H1 (cell line): ENCODE measurements at regions not wholly inside any gene's neighbourhood (a gene's known extent, or its start where the extent isn't known, plus 50 kb on each side); places are given as distances from the start of the nearest gene placed in this dataset.

Experiments
- CTCF ChIA-PET: fragments of 300-600 bp; sonication (Branson Sonifier 250); formaldehyde crosslinking; loops from one replicate; lab custom pipeline; 2021; ENCODE audit not compliant: partially characterized antibody; lab: Charles Lee
- POLR2A ChIA-PET: fragments of 300-600 bp; sonication (Branson Sonifier 250); formaldehyde crosslinking; loops from one replicate; lab custom pipeline; 2021; ENCODE audit warnings: inconsistent platforms; ENCODE audit not compliant: partially characterized antibody; lab: Charles Lee
- DNase-seq, 2 experiments: peaks; one replicate each; pipeline versions ENCODE4 v3.0.0 to v3.0.0-alpha.2; 2010 to 2022; ENCODE audit warnings: low spot score in 2 of 2, low read depth in 1 of 2, mixed read lengths in 1 of 2
- FAIRE-seq: peaks from 2 replicates; lab custom pipeline; 2011; peaks lifted over from hg19 to GRCh38; lab: Jason Lieb, UNC
- H2AFZ ChIP-seq: 2 replicates; pipeline ENCODE4 v1.8.1; 2012; ENCODE audit warnings: low read length, inconsistent platforms
- H2AK5ac ChIP-seq: 2 replicates; pipeline ENCODE4 v1.6.1; 2013; ENCODE audit warnings: low read depth, low read length
- H2BK120ac ChIP-seq: replicated peaks from 2 replicates; pipeline ENCODE3; 2013; ENCODE audit warnings: low read depth, low read length, inconsistent platforms
- H2BK12ac ChIP-seq: 2 replicates; pipeline ENCODE4 v1.6.1; 2013; ENCODE audit warnings: low read depth, low read length
- H2BK15ac ChIP-seq: 2 replicates; pipeline ENCODE4 v1.6.1; 2013; ENCODE audit warnings: low read length
- H2BK20ac ChIP-seq: 2 replicates; pipeline ENCODE4 v1.6.1; 2013; ENCODE audit warnings: low read length
- H2BK5ac ChIP-seq: 2 replicates; pipeline ENCODE4 v1.6.1; 2013; ENCODE audit warnings: low read depth, low read length
- H3K14ac ChIP-seq: 2 replicates; pipeline ENCODE4 v1.6.1; 2013; ENCODE audit warnings: inconsistent platforms; ENCODE audit not compliant: insufficient read length
- H3K18ac ChIP-seq: 2 replicates; pipeline ENCODE4 v1.6.1; 2013; ENCODE audit warnings: low read length; ENCODE audit errors: extremely low read depth
- H3K23ac ChIP-seq: 2 replicates; pipeline ENCODE4 v1.6.1; 2013; ENCODE audit warnings: inconsistent platforms; ENCODE audit not compliant: insufficient read length
- H3K23me2 ChIP-seq: 2 replicates; pipeline ENCODE4 v1.6.1; 2013; ENCODE audit warnings: low read depth, low read length
- H3K27ac ChIP-seq: 2 replicates; pipeline ENCODE4 v1.6.1; 2011; ENCODE audit warnings: low read depth, low read length, inconsistent platforms
- H3K27me3 ChIP-seq, 4 experiments: replicated peaks in 1 of 4; 1 replicate in 1 of 4; 2 replicates in 3 of 4; pipeline versions ENCODE4 v1.6.1 to v1.8.1; 2011 to 2013; ENCODE audit warnings: low read length in 3 of 4, mild to moderate bottlenecking in 3 of 4, inconsistent platforms in 2 of 4, mixed read lengths in 2 of 4, moderate library complexity in 1 of 4; ENCODE audit not compliant: control insufficient read depth in 3 of 4, insufficient read depth in 3 of 4; ENCODE audit errors: extremely low read depth in 1 of 4
- H3K36me3 ChIP-seq, 4 experiments: 2 replicates each; pipeline versions ENCODE4 v1.6.1 to v1.8.1; 2011 to 2013; ENCODE audit warnings: mild to moderate bottlenecking in 4 of 4, low read length in 3 of 4, moderate library complexity in 2 of 4, control low read depth in 1 of 4, inconsistent platforms in 1 of 4; ENCODE audit not compliant: insufficient read depth in 4 of 4, control insufficient read depth in 2 of 4
- H3K4ac ChIP-seq: replicated peaks from 2 replicates; pipeline ENCODE3; 2013; ENCODE audit warnings: low read length, low read depth, mixed read lengths, inconsistent platforms; ENCODE audit not compliant: insufficient read length
- H3K4me1 ChIP-seq, 4 experiments: replicated peaks in 1 of 4; 1 replicate in 1 of 4; 2 replicates in 3 of 4; pipeline versions ENCODE4 v1.6.1 to v1.8.1; 2011 to 2013; ENCODE audit warnings: low read length in 3 of 4, inconsistent platforms in 2 of 4, mixed read lengths in 1 of 4; ENCODE audit not compliant: insufficient read depth in 4 of 4, control insufficient read depth in 3 of 4
- H3K4me2 ChIP-seq, 2 experiments: 2 replicates each; pipeline versions ENCODE4 v1.6.1 to v1.8.1; 2011 to 2013; ENCODE audit warnings: low read depth in 2 of 2, low read length in 2 of 2, control low read depth in 1 of 2, inconsistent platforms in 1 of 2, mild to moderate bottlenecking in 1 of 2; ENCODE audit not compliant: insufficient read depth in 1 of 2
- H3K4me3 ChIP-seq, 4 experiments: fragments of 200-600, 300-600 bp in 1 of 4; sonication (generic), shearing (Covaris generic), sonication (Bioruptor Twin) in 1 of 4; 2 replicates each; pipeline versions ENCODE4 v1.5.1 to v1.8.1; 2011 to 2016; ENCODE audit warnings: low read length in 4 of 4, low read depth in 3 of 4, control low read depth in 2 of 4, inconsistent platforms in 2 of 4, mild to moderate bottlenecking in 2 of 4, mixed read lengths in 1 of 4, moderate library complexity in 1 of 4; ENCODE audit not compliant: insufficient read depth in 2 of 4; ENCODE audit errors: extremely low read depth in 1 of 4
- H3K56ac ChIP-seq: replicated peaks from 2 replicates; pipeline ENCODE3; 2013; ENCODE audit warnings: low read depth, mild to moderate bottlenecking, mixed read lengths, low read length, inconsistent platforms; ENCODE audit not compliant: insufficient read length
- H3K79me1 ChIP-seq: 2 replicates; pipeline ENCODE4 v1.6.1; 2013; ENCODE audit warnings: low read depth, low read length, control low read depth
- H3K79me2 ChIP-seq, 2 experiments: 2 replicates each; pipeline versions ENCODE4 v1.6.1 to v1.8.1; 2012 to 2013; ENCODE audit warnings: low read length in 2 of 2, mild to moderate bottlenecking in 2 of 2, inconsistent platforms in 1 of 2; ENCODE audit not compliant: insufficient read depth in 2 of 2, control insufficient read depth in 1 of 2
- H3K9ac ChIP-seq, 4 experiments: replicated peaks in 1 of 4; 1 replicate in 1 of 4; 2 replicates in 3 of 4; pipeline versions ENCODE4 v1.6.1 to v1.8.1; 2011 to 2013; ENCODE audit warnings: low read depth in 3 of 4, low read length in 3 of 4, control low read depth in 2 of 4, mild to moderate bottlenecking in 2 of 4, moderate library complexity in 2 of 4, inconsistent platforms in 1 of 4; ENCODE audit errors: extremely low read depth in 1 of 4
- H3K9me3 ChIP-seq, 2 experiments: 2 replicates each; pipeline versions ENCODE4 v1.6.1 to v1.8.1; 2012 to 2013; ENCODE audit warnings: mild to moderate bottlenecking in 2 of 2, moderate library complexity in 2 of 2, control low read depth in 1 of 2, inconsistent platforms in 1 of 2, low read depth in 1 of 2, low read length in 1 of 2, mixed read lengths in 1 of 2; ENCODE audit not compliant: insufficient read depth in 2 of 2
- H4K20me1 ChIP-seq, 2 experiments: replicated peaks in 1 of 2; 2 replicates each; pipeline versions ENCODE3 to v1.8.1; 2011 to 2013; ENCODE audit warnings: inconsistent platforms in 2 of 2, low read length in 2 of 2, mild to moderate bottlenecking in 1 of 2; ENCODE audit not compliant: insufficient read depth in 2 of 2, control insufficient read depth in 1 of 2
- H4K5ac ChIP-seq: 2 replicates; pipeline ENCODE4 v1.6.1; 2013; ENCODE audit warnings: low read length, low read depth, mixed read lengths, inconsistent platforms; ENCODE audit not compliant: insufficient read length
- H4K8ac ChIP-seq: 2 replicates; pipeline ENCODE4 v1.8.0; 2013; ENCODE audit warnings: mild to moderate bottlenecking, moderate library complexity, low read length, inconsistent platforms; ENCODE audit not compliant: insufficient read depth; ENCODE audit errors: extremely low read depth
- H4K91ac ChIP-seq: replicated peaks from 2 replicates; pipeline ENCODE3; 2013; ENCODE audit warnings: low read length, mixed read lengths, inconsistent platforms; ENCODE audit not compliant: insufficient read length
- CHD1 ChIP-seq: IDR thresholded peaks from 2 replicates; pipeline ENCODE4 v1.6.1; 2012; ENCODE audit warnings: low read depth, low read length, improper control_type of control experiment
- CTBP2 ChIP-seq: IDR thresholded peaks from 2 replicates; pipeline ENCODE4 v1.7.0; 2011; ENCODE audit warnings: borderline replicate concordance, mild to moderate bottlenecking, moderate library complexity, mixed read lengths, low read length; ENCODE audit not compliant: insufficient read depth, insufficient read length
- JUND ChIP-seq: IDR thresholded peaks from 2 replicates; pipeline ENCODE4 v1.6.1; 2011; ENCODE audit warnings: mild to moderate bottlenecking, improper control_type of control experiment, low read length
- SIN3A ChIP-seq, 2 experiments: IDR thresholded peaks in 1 of 2; conservative IDR thresholded peaks in 1 of 2; 2 replicates each; pipeline ENCODE4 v1.6.1; 2011 to 2012; ENCODE audit warnings: low read length in 2 of 2, improper control_type of control experiment in 1 of 2, low read depth in 1 of 2, mild to moderate bottlenecking in 1 of 2
- WGBS, 2 experiments: shearing (Covaris generic) in 1 of 2; methylation state at CpG; one replicate each; pipeline versions ENCODE4 v1.1.6 to v1.1.7; 2013 to 2015; ENCODE audit warnings: low lambda C conversion rate in 2 of 2, mixed read lengths in 2 of 2, inconsistent platforms in 1 of 2, low coverage in 1 of 2, missing lambda C conversion rate in 1 of 2; ENCODE audit not compliant: insufficient replicate concordance in 2 of 2, insufficient coverage in 1 of 2, insufficient read length in 1 of 2; ENCODE audit errors: extremely low coverage in 1 of 2, missing lambda C conversion rate in 1 of 2; 5-methylcytosine and 5-hydroxymethylcytosine counted together
- TF ChIP-seq, protein P1 (sequence below): IDR thresholded peaks from 2 replicates; pipeline ENCODE4 v1.6.1; 2012; ENCODE audit warnings: inconsistent platforms

DNA sequence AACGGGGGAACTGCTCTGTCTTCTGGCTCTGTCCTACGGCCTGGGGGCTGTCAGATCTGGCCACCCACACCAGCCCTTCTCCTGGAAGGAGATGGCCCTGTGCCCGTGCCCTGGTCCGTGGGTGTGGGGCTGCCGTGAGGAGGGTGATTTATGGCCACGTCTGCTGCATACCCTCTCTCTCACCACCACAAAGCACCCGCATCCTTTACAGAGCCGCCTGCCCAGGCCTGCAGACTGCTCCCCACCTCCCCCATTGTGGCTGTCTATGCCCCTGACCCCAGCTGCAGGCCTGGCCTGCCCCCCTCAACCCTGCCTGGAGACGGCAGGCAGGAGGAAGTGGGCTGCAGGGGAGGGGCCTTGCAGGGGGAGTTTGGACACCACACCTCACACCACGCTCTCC is 72.7 kb upstream of the GATA5 start:
- Histone ChIP-seq H3K27me3 (peaks cover 10 to 30% (median 20%) of the 10 kb centered on the region in 4 experiments), H2BK15ac (no peak overlapping the region; the same call in 1 of the 2 replicates), H2AFZ (no peak overlapping the region), H3K9me3 (no peaks in the 10 kb centered on the region; a peak in 2 of 4 replicates), H4K20me1 (peaks cover 0 to 4% of the 10 kb centered on the region in 2 experiments), H3K56ac (no peak overlapping the region), H2BK5ac (no peak overlapping the region), H3K79me2 (no peaks in the 10 kb centered on the region), H3K79me1 (no peaks in the 10 kb centered on the region), H2BK20ac (no peak overlapping the region), H3K36me3 (no peaks in the 10 kb centered on the region), H3K14ac (no peak overlapping the region), H2BK120ac (no peak overlapping the region), H2AK5ac (no peak overlapping the region), H4K5ac (no peak overlapping the region), H3K4me2 (no peak overlapping the region), H3K4me1 (peaks cover 0 to 11% (median 2%) of the 10 kb centered on the region in 4 experiments; a peak in 5 of 7 replicates), H2BK12ac (no peak overlapping the region), H3K23me2 (peaks cover 6% of the 10 kb centered on the region; the same call in 1 of the 2 replicates), H3K4ac (no peak overlapping the region), H3K27ac (no peak overlapping the region), H4K91ac (no peak overlapping the region), H3K18ac (no peak overlapping the region), H4K8ac (no peak overlapping the region), H3K4me3 (no peak overlapping the region), H3K23ac (no peak overlapping the region), H3K9ac (no peak overlapping the region)
- TF ChIP-seq CTBP2 (no peak), CHD1 (no peak), JUND (no peak), SIN3A (conservative IDR thresholded peaks at IDR 0.05 in 1 of 2, IDR thresholded peaks at IDR 0.05 in 1 of 2; ENCODE audit: low read depth in 1 of 2, low read length in 2 of 2) (no peak)
- TF ChIP-seq, protein P1, sequence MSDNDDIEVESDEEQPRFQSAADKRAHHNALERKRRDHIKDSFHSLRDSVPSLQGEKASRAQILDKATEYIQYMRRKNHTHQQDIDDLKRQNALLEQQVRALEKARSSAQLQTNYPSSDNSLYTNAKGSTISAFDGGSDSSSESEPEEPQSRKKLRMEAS = no peak
- POLR2A ChIA-PET = interaction anchor here (1.0 kb wide), 1 partner anchor 8 kb away, joined by 3 read pairs; no protein-coding TSS in a partner anchor
- FAIRE-seq (no peak), DNase-seq (no peak)
- CTCF ChIA-PET = interaction anchor here (1.2 to 4.8 kb wide), 13 partner anchors 9 to 69 kb away, joined by 3 to 49 read pairs (median 6); no protein-coding TSS in a partner anchor
- 88% methylated on average over 5 of the region's 10 CpGs; no CpG with 5 or more reads in 1 of the 2 experiments for WGBS, 2 experiments
